WTC11 (cell line): ENCODE measurements at regions not wholly inside any gene's neighbourhood (a gene's known extent, or its start where the extent isn't known, plus 50 kb on each side); places are given as distances from the start of the nearest gene placed in this dataset.
A peak's percentile ranks its signal among the peaks of the same experiment; 100 is the strongest.

ENCODE experiments used
- ATAC-seq: fragments of 200-7000 bp; cut with Tn5 transposase; 2 replicates; pipeline ENCODE4 v1.10.0; 2021; ENCODE audit warnings: mild to moderate bottlenecking, moderate library complexity
- CTCF ChIA-PET: fragments of 300-600 bp; sonication (Branson Sonifier 250); formaldehyde crosslinking; loops from one replicate; lab custom pipeline; 2021; ENCODE audit warnings: antibody characterized with exemption; lab: Charles Lee
- POLR2A ChIA-PET: fragments of 350-600 bp; sonication (Branson Sonifier 250); formaldehyde crosslinking; loops from one replicate; lab custom pipeline; 2021; ENCODE audit warnings: antibody characterized with exemption; lab: Charles Lee
- DNase-seq: peaks from one replicate; pipeline ENCODE4 v3.0.0; 2021; ENCODE audit warnings: low spot score
- H3K27ac Mint-ChIP-seq: 2 replicates; pipeline ENCODE4 v1.8.0; 2021; ENCODE audit warnings: mixed read lengths
- H3K27me3 Mint-ChIP-seq: 2 replicates; pipeline ENCODE4 v1.8.0; 2021; ENCODE audit warnings: low read depth, mild to moderate bottlenecking, moderate library complexity, mixed read lengths
- H3K36me3 Mint-ChIP-seq: 2 replicates; pipeline ENCODE4 v1.8.0; 2021; ENCODE audit warnings: mixed read lengths
- H3K4me1 Mint-ChIP-seq: 2 replicates; pipeline ENCODE4 v1.8.0; 2022; ENCODE audit warnings: mixed read lengths
- H3K4me3 Mint-ChIP-seq: 2 replicates; pipeline ENCODE4 v1.8.0; 2021; ENCODE audit warnings: mild to moderate bottlenecking, moderate library complexity, mixed read lengths
- H3K9me3 Mint-ChIP-seq: 2 replicates; pipeline ENCODE4 v1.8.0; 2021; ENCODE audit warnings: mixed read lengths
- CBFB ChIP-seq: sonication (generic); formaldehyde crosslinking; IDR thresholded peaks from 2 replicates; pipeline ENCODE4 v1.8.1; 2022; ENCODE audit warnings: mild to moderate bottlenecking, low read depth, missing genetic modification reagents
- CREB1 ChIP-seq: sonication (generic); formaldehyde crosslinking; IDR thresholded peaks from 2 replicates; pipeline ENCODE4 v1.8.0; 2023; ENCODE audit warnings: mild to moderate bottlenecking, missing genetic modification reagents
- CREM ChIP-seq: sonication (generic); formaldehyde crosslinking; IDR thresholded peaks from 2 replicates; pipeline ENCODE4 v1.8.1; 2022; ENCODE audit warnings: mild to moderate bottlenecking, missing genetic modification reagents, moderate library complexity
- CTCF ChIP-seq: fragments of 200-600 bp; IDR thresholded peaks from 2 replicates; pipeline ENCODE4 v1.8.0; 2022; ENCODE audit warnings: antibody characterized with exemption
- ERG ChIP-seq: fragments of 250-450 bp; sonication (Bioruptor Pico); IDR thresholded peaks from 2 replicates; pipeline ENCODE4 v1.8.0; 2021; ENCODE audit warnings: mild to moderate bottlenecking
- ETV6 ChIP-seq: sonication (generic); formaldehyde crosslinking; IDR thresholded peaks from 2 replicates; pipeline ENCODE4 v1.8.1; 2022; ENCODE audit warnings: mild to moderate bottlenecking, missing genetic modification reagents
- HMGA2 ChIP-seq: fragments of 250-450 bp; sonication (Bioruptor Pico); IDR thresholded peaks from 2 replicates; pipeline ENCODE4 v1.4.0; 2021; ENCODE audit warnings: mild to moderate bottlenecking, moderate library complexity
- MXD4 ChIP-seq: fragments of 250-450 bp; sonication (Bioruptor Pico); IDR thresholded peaks from 2 replicates; pipeline ENCODE4 v1.8.0; 2021; ENCODE audit warnings: mild to moderate bottlenecking, moderate library complexity, borderline replicate concordance
- NR2C2 ChIP-seq: sonication (generic); formaldehyde crosslinking; IDR thresholded peaks from 2 replicates; pipeline ENCODE4 v1.8.0; 2022; ENCODE audit warnings: mild to moderate bottlenecking, missing genetic modification reagents
- PRDM15 ChIP-seq: sonication (generic); formaldehyde crosslinking; IDR thresholded peaks from 2 replicates; pipeline ENCODE4 v1.8.0; 2022; ENCODE audit warnings: missing genetic modification reagents
- SMAD3 ChIP-seq: sonication (generic); formaldehyde crosslinking; IDR thresholded peaks from 2 replicates; pipeline ENCODE4 v1.8.0; 2022; ENCODE audit warnings: missing genetic modification reagents, mild to moderate bottlenecking, borderline replicate concordance
- SOX15 ChIP-seq: fragments of 250-450 bp; sonication (Bioruptor Pico); IDR thresholded peaks from 2 replicates; pipeline ENCODE4 v1.9.0; 2021; ENCODE audit warnings: mild to moderate bottlenecking
- TCF7 ChIP-seq: sonication (generic); formaldehyde crosslinking; IDR thresholded peaks from 2 replicates; pipeline ENCODE4 v1.8.0; 2022; ENCODE audit warnings: mild to moderate bottlenecking, low read depth, missing genetic modification reagents, moderate library complexity
- ZMAT4 ChIP-seq: fragments of 250-450 bp; sonication (Bioruptor Pico); IDR thresholded peaks from 2 replicates; pipeline ENCODE4 v1.9.0; 2021; ENCODE audit warnings: mild to moderate bottlenecking
- ZNF281 ChIP-seq: sonication (generic); formaldehyde crosslinking; IDR thresholded peaks from 2 replicates; pipeline ENCODE4 v1.8.0; 2023; ENCODE audit warnings: mild to moderate bottlenecking, missing genetic modification reagents
- ZNF532 ChIP-seq: fragments of 250-450 bp; sonication (Bioruptor Pico); IDR thresholded peaks from 2 replicates; pipeline ENCODE4 v1.9.0; 2021; ENCODE audit warnings: mild to moderate bottlenecking, borderline replicate concordance

- H3K4me3 Mint-ChIP-seq = no peak overlapping the region
- ChIA-PET POLR2A (no interaction called here), CTCF (interaction anchor here (0.6 to 2.0 kb wide), 34 partner anchors 9 to 576 kb away, joined by 3 to 23 read pairs (median 4); no protein-coding TSS in a partner anchor)
- peaks cover 1% of the 10 kb centered on the region; the same call in 1 of the 2 replicates for H3K27me3 Mint-ChIP-seq
- H3K27ac Mint-ChIP-seq = no peak overlapping the region
- TF ChIP-seq ETV6 (0 out of 2 replicates have a peak, but pooled peaks have one; percentile 16), CTCF (peak; percentile 23; the same call in 1 of the 2 replicates), CREB1 (CRISPR knock-in tag) (no peak)
- ATAC-seq (peak; percentile 100), DNase-seq (peak; percentile 74)
- peaks cover 1% of the 10 kb centered on the region; the same call in 1 of the 2 replicates for H3K36me3 Mint-ChIP-seq
- H3K9me3 Mint-ChIP-seq = peaks cover 11% of the 10 kb centered on the region
- H3K4me1 Mint-ChIP-seq = peaks cover 18% of the 10 kb centered on the region
Measured at GRCh38 chr2:168336786-168337388, 89.5 kb upstream of the STK39 start.

- ATAC-seq (no peak), DNase-seq (no peak)
- H3K4me3 Mint-ChIP-seq = no peak overlapping the region
- no peak overlapping the region for H3K27ac Mint-ChIP-seq
- TF ChIP-seq ZMAT4 (CRISPR knock-in tag) (no peak), CBFB (no peak), ERG (CRISPR knock-in tag) (no peak), TCF7 (CRISPR knock-in tag) (no peak), SOX15 (CRISPR knock-in tag) (no peak), NR2C2 (CRISPR knock-in tag) (no peak), HMGA2 (CRISPR knock-in tag) (no peak)
- POLR2A ChIA-PET = no interaction called here
- peaks cover 18% of the 10 kb centered on the region for H3K4me1 Mint-ChIP-seq
- H3K36me3 Mint-ChIP-seq = no peaks in the 10 kb centered on the region
- H3K27me3 Mint-ChIP-seq = no peaks in the 10 kb centered on the region
- CTCF ChIA-PET = interaction anchor here (0.5 to 1.5 kb wide), 3 partner anchors 8 to 144 kb away, joined by 3 to 6 read pairs (median 3); no protein-coding TSS in a partner anchor
- no peaks in the 10 kb centered on the region for H3K9me3 Mint-ChIP-seq
Measured at GRCh38 chr2:168338292-168338691, 90.9 kb upstream of the STK39 start.

GRCh38 chr2:168338803-168339437, 91.5 kb upstream of the STK39 start:
- Mint-ChIP-seq H3K36me3 (no peaks in the 10 kb centered on the region), H3K4me3 (no peak overlapping the region), H3K27me3 (no peaks in the 10 kb centered on the region), H3K27ac (no peak overlapping the region), H3K4me1 (peaks cover 18% of the 10 kb centered on the region), H3K9me3 (no peaks in the 10 kb centered on the region)
- ATAC-seq (no peak), DNase-seq (no peak)
- POLR2A ChIA-PET = no interaction called here
- CTCF ChIA-PET = interaction anchor here (0.5 to 1.6 kb wide), 6 partner anchors 8 to 203 kb away, joined by 3 to 9 read pairs (median 3); no protein-coding TSS in a partner anchor
- TF ChIP-seq ZNF281 (no peak), MXD4 (CRISPR knock-in tag) (no peak), ZNF532 (CRISPR knock-in tag) (no peak), SMAD3 (CRISPR knock-in tag) (no peak), CREM (CRISPR knock-in tag) (no peak), SOX15 (CRISPR knock-in tag) (no peak), PRDM15 (CRISPR knock-in tag) (no peak)
